Keratinocyte (primary cell): ENCODE measurements at regions not wholly inside any gene's neighbourhood (a gene's known extent, or its start where the extent isn't known, plus 50 kb on each side); places are given as distances from the start of the nearest gene placed in this dataset.

Experiments used
- EZH2 ChIP-seq: IDR thresholded peaks from one replicate; pipeline ENCODE4 v1.6.1; 2012; ENCODE audit warnings: inconsistent platforms, mild to moderate bottlenecking, low read length, moderate library complexity
- TF ChIP-seq, protein P1 (sequence below), 3 experiments: IDR thresholded peaks in 1 of 3; conservative IDR thresholded peaks in 1 of 3; optimal IDR thresholded peaks in 1 of 3; 2 replicates in 2 of 3; 3 replicates in 1 of 3; pipeline versions ENCODE3 to v1.5.1; 2011; ENCODE audit warnings: low read length in 3 of 3, mild to moderate bottlenecking in 3 of 3, moderate library complexity in 2 of 3, control low read depth in 1 of 3, inconsistent platforms in 1 of 3; ENCODE audit not compliant: insufficient read depth in 2 of 3; ENCODE audit errors: extremely low read depth in 1 of 3

DNA sequence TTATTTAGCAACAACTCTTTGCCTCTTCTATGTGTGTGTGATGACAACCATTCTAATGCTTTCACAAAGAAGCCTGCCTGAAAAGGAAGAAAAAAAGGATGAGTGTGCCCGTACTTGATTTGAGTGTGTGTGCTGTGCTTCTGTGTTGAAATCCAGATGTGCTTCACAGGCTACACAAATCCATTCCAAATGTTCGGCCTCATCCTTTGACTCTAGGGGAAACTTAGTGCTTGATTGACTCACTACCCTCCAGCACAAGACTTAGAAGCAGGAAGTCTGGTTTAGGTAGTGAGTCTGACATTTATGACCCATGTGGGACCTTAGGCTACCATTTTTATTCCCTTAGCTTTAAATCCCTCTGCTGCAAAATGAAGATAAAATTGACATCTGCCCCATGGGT is 108.8 kb upstream of the PLAAT1 start:
- TF ChIP-seq, protein P1, sequence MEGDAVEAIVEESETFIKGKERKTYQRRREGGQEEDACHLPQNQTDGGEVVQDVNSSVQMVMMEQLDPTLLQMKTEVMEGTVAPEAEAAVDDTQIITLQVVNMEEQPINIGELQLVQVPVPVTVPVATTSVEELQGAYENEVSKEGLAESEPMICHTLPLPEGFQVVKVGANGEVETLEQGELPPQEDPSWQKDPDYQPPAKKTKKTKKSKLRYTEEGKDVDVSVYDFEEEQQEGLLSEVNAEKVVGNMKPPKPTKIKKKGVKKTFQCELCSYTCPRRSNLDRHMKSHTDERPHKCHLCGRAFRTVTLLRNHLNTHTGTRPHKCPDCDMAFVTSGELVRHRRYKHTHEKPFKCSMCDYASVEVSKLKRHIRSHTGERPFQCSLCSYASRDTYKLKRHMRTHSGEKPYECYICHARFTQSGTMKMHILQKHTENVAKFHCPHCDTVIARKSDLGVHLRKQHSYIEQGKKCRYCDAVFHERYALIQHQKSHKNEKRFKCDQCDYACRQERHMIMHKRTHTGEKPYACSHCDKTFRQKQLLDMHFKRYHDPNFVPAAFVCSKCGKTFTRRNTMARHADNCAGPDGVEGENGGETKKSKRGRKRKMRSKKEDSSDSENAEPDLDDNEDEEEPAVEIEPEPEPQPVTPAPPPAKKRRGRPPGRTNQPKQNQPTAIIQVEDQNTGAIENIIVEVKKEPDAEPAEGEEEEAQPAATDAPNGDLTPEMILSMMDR (optimal IDR thresholded peaks at IDR 0.05 in 1 of 3, IDR thresholded peaks at IDR 0.05 in 1 of 3, conservative IDR thresholded peaks at IDR 0.05 in 1 of 3; ENCODE audit: extremely low read depth in 1 of 3, insufficient read depth in 2 of 3, low read length in 3 of 3): no peak
- TF ChIP-seq EZH2: no peak
